ENCODE measurements at regions not wholly inside any gene's neighbourhood (a gene's known extent, or its start where the extent isn't known, plus 50 kb on each side); places are given as distances from the start of the nearest gene placed in this dataset.

GRCh38 chr3:87350367-87351199 lies 74.2 kb upstream of the POU1F1 start:
- H4K20me1 ChIP-seq (ENCODE audit: insufficient read depth, low read length), result no peaks in the 10 kb centered on the region
- in situ Hi-C loops (cut with HindIII; ENCODE audit: extremely low pct_ligation_motif_present, low pct_unique_long_range_greater_than_20kb), result loop anchor here (10.0 kb wide), 1 partner anchor 154 kb away; no protein-coding TSS in a partner anchor
- TF ChIP-seq SMC3 (IDR thresholded peaks at IDR 0.05; ENCODE audit: low read length) (peak; percentile 66), CTCF (CRISPR knock-in tag; IDR thresholded peaks at IDR 0.05) (peak; percentile 73), RFX3 (CRISPR knock-in tag; IDR thresholded peaks at IDR 0.05) (no peak), RAD21 (CRISPR knock-in tag; IDR thresholded peaks at IDR 0.05) (0 out of 2 replicates have a peak, but pooled peaks have one; percentile 25), STAG1 (CRISPR knock-in tag; IDR thresholded peaks at IDR 0.05) (peak; percentile 64)
- WGBS (ENCODE audit: low lambda C conversion rate), result 8% methylated on average over 8 of the region's 9 CpGs
- CTCF ChIA-PET (ENCODE audit: low intra/inter-chr PET ratio, low total read pairs), result interaction anchor here (0.9 to 1.2 kb wide), 3 partner anchors 153 to 654 kb away, joined by 3 to 7 read pairs (median 5); no protein-coding TSS in a partner anchor
- H3K4me1 ChIP-seq (ENCODE audit: insufficient read depth, low read length), result no peaks in the 10 kb centered on the region
- DNase-seq (ENCODE audit: low spot score) (peak; percentile 41), FAIRE-seq (peak; percentile 72), ATAC-seq (peak; percentile 93)
- H3K4me3 ChIP-seq (replicated peaks in 1 of 3; ENCODE audit: insufficient read depth in 1 of 3, low read depth in 2 of 3, low read length in 3 of 3), result no peak overlapping the region
- H3K79me2 ChIP-seq (ENCODE audit: insufficient read depth, low read length), result no peaks in the 10 kb centered on the region
- no TSS peak for BruUV-seq (replicated peaks)
- peak overlapping the region; percentile 27 for H2AFZ ChIP-seq (ENCODE audit: low read length)
- H3K9ac ChIP-seq (ENCODE audit: insufficient read depth, low read depth, low read length), result no peak overlapping the region
- no peaks in the 10 kb centered on the region for H3K27me3 ChIP-seq (ENCODE audit: control insufficient read depth in 1 of 2, insufficient read depth in 2 of 2, low read length in 2 of 2)
- POLR2A ChIA-PET, result no interaction called here
- no peaks in the 10 kb centered on the region for H3K36me3 ChIP-seq (replicated peaks in 1 of 2; ENCODE audit: control insufficient read depth in 1 of 2, insufficient read depth in 2 of 2, low read length in 2 of 2)
- no peaks in the 10 kb centered on the region for H3K9me3 ChIP-seq (ENCODE audit: low read length)
- no peak overlapping the region for H3K4me2 ChIP-seq (ENCODE audit: low read depth, low read length)
- no peak overlapping the region for H3K27ac ChIP-seq (ENCODE audit: extremely low read length, insufficient read depth, low read length)
- intact Hi-C loops (cut with micrococcal nuclease; ENCODE audit: unreplicated experiment), result loop anchor here (1.0 to 2.0 kb wide), 4 partner anchors 154 to 830 kb away; no protein-coding TSS in a partner anchor

DNA sequence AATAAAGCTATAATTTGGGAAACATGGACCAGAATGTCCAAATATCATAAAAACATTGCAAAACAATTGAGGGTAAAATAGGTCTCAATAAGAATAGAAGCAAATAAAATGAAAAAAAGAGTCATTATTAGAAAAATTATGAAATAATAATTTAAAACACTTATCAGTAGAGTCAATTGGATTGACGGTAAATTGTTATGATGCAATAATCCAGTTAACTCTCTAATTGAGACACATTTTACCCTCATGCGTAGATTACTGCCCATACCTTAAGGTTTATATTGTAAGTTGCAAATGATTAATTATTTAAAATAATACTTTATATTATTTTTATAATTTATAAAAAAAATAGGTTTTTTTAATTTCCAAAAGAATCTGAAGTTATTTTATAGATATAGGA lies 73.4 kb upstream of the POU1F1 start:
- Histone ChIP-seq H3K4me3 (replicated peaks in 1 of 3; ENCODE audit: insufficient read depth in 1 of 3, low read depth in 2 of 3, low read length in 3 of 3) (no peak overlapping the region), H3K79me2 (ENCODE audit: insufficient read depth, low read length) (no peaks in the 10 kb centered on the region), H4K20me1 (ENCODE audit: insufficient read depth, low read length) (no peaks in the 10 kb centered on the region), H3K27ac (ENCODE audit: extremely low read length, insufficient read depth, low read length) (no peak overlapping the region), H3K4me2 (ENCODE audit: low read depth, low read length) (no peak overlapping the region), H3K27me3 (ENCODE audit: control insufficient read depth in 1 of 2, insufficient read depth in 2 of 2, low read length in 2 of 2) (no peaks in the 10 kb centered on the region), H3K4me1 (ENCODE audit: insufficient read depth, low read length) (no peaks in the 10 kb centered on the region), H2AFZ (ENCODE audit: low read length) (no peak overlapping the region), H3K9ac (ENCODE audit: insufficient read depth, low read depth, low read length) (no peak overlapping the region), H3K36me3 (replicated peaks in 1 of 2; ENCODE audit: control insufficient read depth in 1 of 2, insufficient read depth in 2 of 2, low read length in 2 of 2) (no peaks in the 10 kb centered on the region), H3K9me3 (ENCODE audit: low read length) (no peaks in the 10 kb centered on the region)
- FAIRE-seq (no peak), ATAC-seq (no peak), DNase-seq (ENCODE audit: low spot score) (no peak)
- in situ Hi-C loops (cut with HindIII; ENCODE audit: extremely low pct_ligation_motif_present, low pct_unique_long_range_greater_than_20kb) (loop anchor here (10.0 kb wide), 1 partner anchor 155 kb away; no protein-coding TSS in a partner anchor), intact Hi-C loops (cut with micrococcal nuclease; ENCODE audit: unreplicated experiment) (loop anchor here (1.0 to 2.0 kb wide), 4 partner anchors 154 to 831 kb away; no protein-coding TSS in a partner anchor)
- 78% methylated on average over 2 of the region's 2 CpGs for WGBS (ENCODE audit: low lambda C conversion rate)
- TF ChIP-seq, protein P1, sequence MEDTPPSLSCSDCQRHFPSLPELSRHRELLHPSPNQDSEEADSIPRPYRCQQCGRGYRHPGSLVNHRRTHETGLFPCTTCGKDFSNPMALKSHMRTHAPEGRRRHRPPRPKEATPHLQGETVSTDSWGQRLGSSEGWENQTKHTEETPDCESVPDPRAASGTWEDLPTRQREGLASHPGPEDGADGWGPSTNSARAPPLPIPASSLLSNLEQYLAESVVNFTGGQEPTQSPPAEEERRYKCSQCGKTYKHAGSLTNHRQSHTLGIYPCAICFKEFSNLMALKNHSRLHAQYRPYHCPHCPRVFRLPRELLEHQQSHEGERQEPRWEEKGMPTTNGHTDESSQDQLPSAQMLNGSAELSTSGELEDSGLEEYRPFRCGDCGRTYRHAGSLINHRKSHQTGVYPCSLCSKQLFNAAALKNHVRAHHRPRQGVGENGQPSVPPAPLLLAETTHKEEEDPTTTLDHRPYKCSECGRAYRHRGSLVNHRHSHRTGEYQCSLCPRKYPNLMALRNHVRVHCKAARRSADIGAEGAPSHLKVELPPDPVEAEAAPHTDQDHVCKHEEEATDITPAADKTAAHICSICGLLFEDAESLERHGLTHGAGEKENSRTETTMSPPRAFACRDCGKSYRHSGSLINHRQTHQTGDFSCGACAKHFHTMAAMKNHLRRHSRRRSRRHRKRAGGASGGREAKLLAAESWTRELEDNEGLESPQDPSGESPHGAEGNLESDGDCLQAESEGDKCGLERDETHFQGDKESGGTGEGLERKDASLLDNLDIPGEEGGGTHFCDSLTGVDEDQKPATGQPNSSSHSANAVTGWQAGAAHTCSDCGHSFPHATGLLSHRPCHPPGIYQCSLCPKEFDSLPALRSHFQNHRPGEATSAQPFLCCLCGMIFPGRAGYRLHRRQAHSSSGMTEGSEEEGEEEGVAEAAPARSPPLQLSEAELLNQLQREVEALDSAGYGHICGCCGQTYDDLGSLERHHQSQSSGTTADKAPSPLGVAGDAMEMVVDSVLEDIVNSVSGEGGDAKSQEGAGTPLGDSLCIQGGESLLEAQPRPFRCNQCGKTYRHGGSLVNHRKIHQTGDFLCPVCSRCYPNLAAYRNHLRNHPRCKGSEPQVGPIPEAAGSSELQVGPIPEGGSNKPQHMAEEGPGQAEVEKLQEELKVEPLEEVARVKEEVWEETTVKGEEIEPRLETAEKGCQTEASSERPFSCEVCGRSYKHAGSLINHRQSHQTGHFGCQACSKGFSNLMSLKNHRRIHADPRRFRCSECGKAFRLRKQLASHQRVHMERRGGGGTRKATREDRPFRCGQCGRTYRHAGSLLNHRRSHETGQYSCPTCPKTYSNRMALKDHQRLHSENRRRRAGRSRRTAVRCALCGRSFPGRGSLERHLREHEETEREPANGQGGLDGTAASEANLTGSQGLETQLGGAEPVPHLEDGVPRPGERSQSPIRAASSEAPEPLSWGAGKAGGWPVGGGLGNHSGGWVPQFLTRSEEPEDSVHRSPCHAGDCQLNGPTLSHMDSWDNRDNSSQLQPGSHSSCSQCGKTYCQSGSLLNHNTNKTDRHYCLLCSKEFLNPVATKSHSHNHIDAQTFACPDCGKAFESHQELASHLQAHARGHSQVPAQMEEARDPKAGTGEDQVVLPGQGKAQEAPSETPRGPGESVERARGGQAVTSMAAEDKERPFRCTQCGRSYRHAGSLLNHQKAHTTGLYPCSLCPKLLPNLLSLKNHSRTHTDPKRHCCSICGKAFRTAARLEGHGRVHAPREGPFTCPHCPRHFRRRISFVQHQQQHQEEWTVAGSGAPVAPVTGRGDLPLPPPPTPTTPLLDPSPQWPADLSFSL (CRISPR knock-in tag; IDR thresholded peaks at IDR 0.05), result no peak
- TF ChIP-seq CEBPB (IDR thresholded peaks at IDR 0.05; ENCODE audit: borderline replicate concordance, low read depth, low read length) (peak; percentile 64; the same call in 1 of the 2 replicates), ATF7 (IDR thresholded peaks at IDR 0.05) (0 out of 2 replicates have a peak, but pooled peaks have one; percentile 13), ATF7 (CRISPR knock-in tag; IDR thresholded peaks at IDR 0.05) (no peak)
- no TSS peak for BruUV-seq (replicated peaks)
- POLR2A ChIA-PET, result no interaction called here
- CTCF ChIA-PET (ENCODE audit: low intra/inter-chr PET ratio, low total read pairs), result interaction anchor here (0.9 to 1.1 kb wide), 2 partner anchors 154 to 655 kb away, joined by 5 to 7 read pairs; no protein-coding TSS in a partner anchor

All from HepG2 (cell line).